Muscle of arm (tissue), 1 donor: ENCODE measurements at regions not wholly inside any gene's neighbourhood (a gene's known extent, or its start where the extent isn't known, plus 50 kb on each side); places are given as distances from the start of the nearest gene placed in this dataset.

Experiments
- DNase-seq: peaks from one replicate; pipeline ENCODE4 v3.0.0-alpha.2; 2013

GRCh38 chr10:20726381-20726780 is 170.7 kb downstream of the NEBL start:
- no peak for DNase-seq

GRCh38 chr10:20714979-20715378 is 182.1 kb downstream of the NEBL start:
- DNase-seq, result no peak

GRCh38 chr10:20714518-20714917 is 182.6 kb downstream of the NEBL start:
- DNase-seq, result no peak

- DNase-seq, result no peak
These were observed 183.7 kb downstream of the NEBL start for GRCh38 chr10:20713420-20713819.

- no peak for DNase-seq
These were observed 184.3 kb downstream of the NEBL start for GRCh38 chr10:20712774-20713173.

- DNase-seq, result no peak
These were observed 187.4 kb downstream of the NEBL start for GRCh38 chr10:20709708-20710107.

- DNase-seq, result no peak
These were observed 188.8 kb downstream of the NEBL start for GRCh38 chr10:20708305-20708704.

- no peak for DNase-seq
These were observed 189.9 kb downstream of the NEBL start for GRCh38 chr10:20707251-20707650.

- DNase-seq, result no peak
These were observed 198.3 kb downstream of the NEBL start for GRCh38 chr10:20698837-20699236.

GRCh38 chr10:20694296-20694695 is 202.8 kb downstream of the NEBL start:
- DNase-seq, result no peak

- DNase-seq, result no peak
These were observed 208.1 kb downstream of the NEBL start for GRCh38 chr10:20688797-20689544.

- no peak for DNase-seq
These were observed 211.0 kb downstream of the NEBL start for GRCh38 chr10:20686015-20686635.

GRCh38 chr10:20685462-20685861 is 211.6 kb downstream of the NEBL start:
- no peak for DNase-seq

- no peak for DNase-seq
These were observed 213.8 kb downstream of the NEBL start for GRCh38 chr10:20683345-20683744.

- DNase-seq, result no peak
These were observed 214.3 kb downstream of the NEBL start for GRCh38 chr10:20682782-20683181.

- DNase-seq, result no peak
These were observed 219.8 kb downstream of the NEBL start for GRCh38 chr10:20677340-20677739.

- DNase-seq, result peak; percentile 48
These were observed 222.2 kb downstream of the NEBL start for GRCh38 chr10:20674926-20675325.

- no peak for DNase-seq
These were observed 223.9 kb downstream of the NEBL start for GRCh38 chr10:20673175-20673574.

GRCh38 chr10:20672741-20673140 is 224.4 kb downstream of the NEBL start:
- DNase-seq, result peak; percentile 52

GRCh38 chr10:20670579-20670978 is 226.5 kb downstream of the NEBL start:
- no peak for DNase-seq

GRCh38 chr10:20668985-20669384 is 228.1 kb downstream of the NEBL start:
- DNase-seq, result no peak

GRCh38 chr10:20662742-20663141 is 234.4 kb downstream of the NEBL start:
- DNase-seq, result no peak

GRCh38 chr10:20659225-20659624 is 237.9 kb downstream of the NEBL start:
- no peak for DNase-seq

- no peak for DNase-seq
These were observed 239.0 kb downstream of the NEBL start for GRCh38 chr10:20658158-20658557.
